Keratinocyte (primary cell): ENCODE measurements at regions not wholly inside any gene's neighbourhood (a gene's known extent, or its start where the extent isn't known, plus 50 kb on each side); places are given as distances from the start of the nearest gene placed in this dataset.

ENCODE experiments used
- DNase-seq: peaks from one replicate; pipeline ENCODE4 v3.0.0-alpha.2; 2011; ENCODE audit warnings: low read depth, missing footprints, low spot score
- FAIRE-seq: peaks from 2 replicates; lab custom pipeline; 2011; peaks lifted over from hg19 to GRCh38; lab: Jason Lieb, UNC
- H2AFZ ChIP-seq: 2 replicates; pipeline ENCODE4 v1.6.0; 2012; ENCODE audit warnings: low read length, control low read depth, inconsistent platforms; ENCODE audit not compliant: control insufficient read depth
- H3K27ac ChIP-seq: 2 replicates; pipeline ENCODE4 v1.5.1; 2011; ENCODE audit warnings: low read length; ENCODE audit not compliant: control insufficient read depth, insufficient read depth
- H3K27me3 ChIP-seq: 3 replicates; pipeline ENCODE4 v1.6.0; 2011; ENCODE audit warnings: low read length; ENCODE audit not compliant: control insufficient read depth, insufficient read depth; ENCODE audit errors: extremely low read depth
- H3K36me3 ChIP-seq, 2 experiments: 2 replicates in 1 of 2; 3 replicates in 1 of 2; pipeline ENCODE4 v1.5.1; 2011; ENCODE audit warnings: low read length in 2 of 2, mild to moderate bottlenecking in 1 of 2; ENCODE audit not compliant: control insufficient read depth in 2 of 2, insufficient read depth in 2 of 2; ENCODE audit errors: extremely low read depth in 1 of 2
- H3K4me1 ChIP-seq: 3 replicates; pipeline ENCODE4 v1.5.1; 2011; ENCODE audit warnings: low read length; ENCODE audit not compliant: control insufficient read depth, insufficient read depth; ENCODE audit errors: extremely low read depth
- H3K4me2 ChIP-seq: 3 replicates; pipeline ENCODE4 v1.6.0; 2011; ENCODE audit warnings: low read depth, low read length; ENCODE audit not compliant: control insufficient read depth, insufficient read depth; ENCODE audit errors: extremely low read depth
- H3K4me3 ChIP-seq, 3 experiments: fragments of 200-600 bp in 1 of 3; sonication (generic) in 1 of 3; 2 replicates in 2 of 3; 3 replicates in 1 of 3; pipeline ENCODE4 v1.5.1; 2011 to 2016; ENCODE audit warnings: low read length in 3 of 3, mild to moderate bottlenecking in 3 of 3, control low read depth in 2 of 3, inconsistent platforms in 1 of 3, low read depth in 1 of 3, mixed read lengths in 1 of 3, mixed run types in 1 of 3, moderate library complexity in 1 of 3; ENCODE audit not compliant: control insufficient read depth in 2 of 3, insufficient read depth in 2 of 3; ENCODE audit errors: extremely low read depth in 1 of 3
- H3K79me2 ChIP-seq: 2 replicates; pipeline ENCODE4 v1.6.0; 2012; ENCODE audit warnings: low read length; ENCODE audit not compliant: control insufficient read depth, insufficient read depth
- H3K9ac ChIP-seq: 3 replicates; pipeline ENCODE4 v1.6.0; 2011; ENCODE audit warnings: low read length; ENCODE audit not compliant: control insufficient read depth, insufficient read depth; ENCODE audit errors: extremely low read depth
- H3K9me1 ChIP-seq: 3 replicates; pipeline ENCODE4 v1.6.0; 2011; ENCODE audit warnings: low read length; ENCODE audit not compliant: control insufficient read depth, insufficient read depth; ENCODE audit errors: extremely low read depth
- H3K9me3 ChIP-seq: 2 replicates; pipeline ENCODE4 v1.5.1; 2012; ENCODE audit warnings: low read depth, low read length; ENCODE audit not compliant: control insufficient read depth
- H4K20me1 ChIP-seq: 3 replicates; pipeline ENCODE4 v1.6.0; 2011; ENCODE audit warnings: low read length; ENCODE audit not compliant: control insufficient read depth, insufficient read depth; ENCODE audit errors: extremely low read depth
- CTCF ChIP-seq, 3 experiments: IDR thresholded peaks in 1 of 3; conservative IDR thresholded peaks in 1 of 3; optimal IDR thresholded peaks in 1 of 3; 2 replicates in 2 of 3; 3 replicates in 1 of 3; pipeline versions ENCODE3 to v1.5.1; 2011; ENCODE audit warnings: low read length in 3 of 3, mild to moderate bottlenecking in 3 of 3, moderate library complexity in 2 of 3, control low read depth in 1 of 3, inconsistent platforms in 1 of 3; ENCODE audit not compliant: insufficient read depth in 2 of 3; ENCODE audit errors: extremely low read depth in 1 of 3
- EZH2 ChIP-seq: IDR thresholded peaks from one replicate; pipeline ENCODE4 v1.6.1; 2012; ENCODE audit warnings: inconsistent platforms, mild to moderate bottlenecking, low read length, moderate library complexity
- dilution Hi-C: fragments of 300-500 bp; cut with MboI; formaldehyde crosslinking; loops from one replicate; pipeline ENCODE4 v1.7.0; 2020; ENCODE audit warnings: low sequenced_read_pairs; ENCODE audit not compliant: extremely low pct_ligation_motif_present

- dilution Hi-C loops: no loop called here
- Histone ChIP-seq H3K9me1 (no peaks in the 10 kb centered on the region), H3K27me3 (no peaks in the 10 kb centered on the region), H3K4me2 (no peak overlapping the region), H3K9me3 (no peaks in the 10 kb centered on the region), H3K9ac (no peak overlapping the region), H3K4me1 (no peaks in the 10 kb centered on the region), H4K20me1 (no peaks in the 10 kb centered on the region), H3K4me3 (no peak overlapping the region), H3K79me2 (no peaks in the 10 kb centered on the region), H2AFZ (no peak overlapping the region), H3K27ac (no peak overlapping the region), H3K36me3 (peaks cover 0 to under 1% of the 10 kb centered on the region in 2 experiments)
- no peak for TF ChIP-seq CTCF (optimal IDR thresholded peaks at IDR 0.05 in 1 of 3, IDR thresholded peaks at IDR 0.05 in 1 of 3, conservative IDR thresholded peaks at IDR 0.05 in 1 of 3; ENCODE audit: extremely low read depth in 1 of 3, insufficient read depth in 2 of 3, low read length in 3 of 3)
- no peak for TF ChIP-seq EZH2
- FAIRE-seq: no peak
- DNase-seq: no peak
These were observed 156.5 kb downstream of the PAWR start for GRCh38 chr12:79534029-79534867.

- no peaks in the 10 kb centered on the region for H3K9me3 ChIP-seq
- no peak overlapping the region for H2AFZ ChIP-seq
- DNase-seq: no peak
- no peak for FAIRE-seq
- no peaks in the 10 kb centered on the region for H3K79me2 ChIP-seq
- H4K20me1 ChIP-seq: no peaks in the 10 kb centered on the region
- no peak overlapping the region for H3K4me3 ChIP-seq
- no peaks in the 10 kb centered on the region for H3K4me1 ChIP-seq
- TF ChIP-seq EZH2: no peak
- TF ChIP-seq CTCF (optimal IDR thresholded peaks at IDR 0.05 in 1 of 3, IDR thresholded peaks at IDR 0.05 in 1 of 3, conservative IDR thresholded peaks at IDR 0.05 in 1 of 3; ENCODE audit: extremely low read depth in 1 of 3, insufficient read depth in 2 of 3, low read length in 3 of 3): no peak
- no peak overlapping the region for H3K9ac ChIP-seq
- H3K9me1 ChIP-seq: no peaks in the 10 kb centered on the region
- dilution Hi-C loops: no loop called here
- no peaks in the 10 kb centered on the region for H3K27me3 ChIP-seq
- no peak overlapping the region for H3K27ac ChIP-seq
- no peak overlapping the region for H3K4me2 ChIP-seq
- no peaks in the 10 kb centered on the region for H3K36me3 ChIP-seq
These were observed 157.9 kb downstream of the PAWR start for GRCh38 chr12:79532907-79533288.
